ENCODE measurements at regions not wholly inside any gene's neighbourhood (a gene's known extent, or its start where the extent isn't known, plus 50 kb on each side); places are given as distances from the start of the nearest gene placed in this dataset.

DNA sequence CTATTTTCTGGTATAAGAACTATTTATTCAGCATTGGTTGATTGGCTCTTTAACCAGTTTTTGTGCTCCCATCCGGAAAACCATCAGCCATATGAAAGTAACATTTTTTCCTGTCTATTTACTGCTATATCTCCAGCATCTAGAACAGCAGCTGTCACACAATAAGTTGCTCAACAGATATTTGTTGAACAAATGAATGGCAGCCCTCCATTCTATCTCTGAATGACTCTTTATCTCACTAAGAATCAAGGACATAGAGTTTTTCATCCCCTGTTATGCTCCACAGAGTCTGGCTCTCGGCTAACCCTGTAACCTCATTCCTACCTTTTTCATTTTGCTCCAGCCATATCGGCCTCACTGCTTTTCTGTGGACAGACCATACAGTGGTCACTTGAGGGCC lies 145.5 kb downstream of the SLITRK6 start:
- no peak for TF ChIP-seq POLR2A (IDR thresholded peaks at IDR 0.05)
- TF ChIP-seq, protein P1, sequence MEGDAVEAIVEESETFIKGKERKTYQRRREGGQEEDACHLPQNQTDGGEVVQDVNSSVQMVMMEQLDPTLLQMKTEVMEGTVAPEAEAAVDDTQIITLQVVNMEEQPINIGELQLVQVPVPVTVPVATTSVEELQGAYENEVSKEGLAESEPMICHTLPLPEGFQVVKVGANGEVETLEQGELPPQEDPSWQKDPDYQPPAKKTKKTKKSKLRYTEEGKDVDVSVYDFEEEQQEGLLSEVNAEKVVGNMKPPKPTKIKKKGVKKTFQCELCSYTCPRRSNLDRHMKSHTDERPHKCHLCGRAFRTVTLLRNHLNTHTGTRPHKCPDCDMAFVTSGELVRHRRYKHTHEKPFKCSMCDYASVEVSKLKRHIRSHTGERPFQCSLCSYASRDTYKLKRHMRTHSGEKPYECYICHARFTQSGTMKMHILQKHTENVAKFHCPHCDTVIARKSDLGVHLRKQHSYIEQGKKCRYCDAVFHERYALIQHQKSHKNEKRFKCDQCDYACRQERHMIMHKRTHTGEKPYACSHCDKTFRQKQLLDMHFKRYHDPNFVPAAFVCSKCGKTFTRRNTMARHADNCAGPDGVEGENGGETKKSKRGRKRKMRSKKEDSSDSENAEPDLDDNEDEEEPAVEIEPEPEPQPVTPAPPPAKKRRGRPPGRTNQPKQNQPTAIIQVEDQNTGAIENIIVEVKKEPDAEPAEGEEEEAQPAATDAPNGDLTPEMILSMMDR (IDR thresholded peaks at IDR 0.05), result no peak

All from esophagus squamous epithelium (tissue), 4 donors.